H1 (cell line): ENCODE measurements at regions not wholly inside any gene's neighbourhood (a gene's known extent, or its start where the extent isn't known, plus 50 kb on each side); places are given as distances from the start of the nearest gene placed in this dataset.
A peak's percentile ranks its signal among the peaks of the same experiment; 100 is the strongest.

ENCODE experiments used
- CTCF ChIA-PET: fragments of 300-600 bp; sonication (Branson Sonifier 250); formaldehyde crosslinking; loops from one replicate; lab custom pipeline; 2021; ENCODE audit not compliant: partially characterized antibody; lab: Charles Lee
- POLR2A ChIA-PET: fragments of 300-600 bp; sonication (Branson Sonifier 250); formaldehyde crosslinking; loops from one replicate; lab custom pipeline; 2021; ENCODE audit warnings: inconsistent platforms; ENCODE audit not compliant: partially characterized antibody; lab: Charles Lee
- DNase-seq, 2 experiments: peaks; one replicate each; pipeline versions ENCODE4 v3.0.0 to v3.0.0-alpha.2; 2010 to 2022; ENCODE audit warnings: low spot score in 2 of 2, low read depth in 1 of 2, mixed read lengths in 1 of 2
- FAIRE-seq: peaks from 2 replicates; lab custom pipeline; 2011; peaks lifted over from hg19 to GRCh38; lab: Jason Lieb, UNC
- H2AFZ ChIP-seq: 2 replicates; pipeline ENCODE4 v1.8.1; 2012; ENCODE audit warnings: low read length, inconsistent platforms
- H2AK5ac ChIP-seq: 2 replicates; pipeline ENCODE4 v1.6.1; 2013; ENCODE audit warnings: low read depth, low read length
- H2BK120ac ChIP-seq: replicated peaks from 2 replicates; pipeline ENCODE3; 2013; ENCODE audit warnings: low read depth, low read length, inconsistent platforms
- H2BK12ac ChIP-seq: 2 replicates; pipeline ENCODE4 v1.6.1; 2013; ENCODE audit warnings: low read depth, low read length
- H2BK15ac ChIP-seq: 2 replicates; pipeline ENCODE4 v1.6.1; 2013; ENCODE audit warnings: low read length
- H2BK20ac ChIP-seq: 2 replicates; pipeline ENCODE4 v1.6.1; 2013; ENCODE audit warnings: low read length
- H2BK5ac ChIP-seq: 2 replicates; pipeline ENCODE4 v1.6.1; 2013; ENCODE audit warnings: low read depth, low read length
- H3K14ac ChIP-seq: 2 replicates; pipeline ENCODE4 v1.6.1; 2013; ENCODE audit warnings: inconsistent platforms; ENCODE audit not compliant: insufficient read length
- H3K18ac ChIP-seq: 2 replicates; pipeline ENCODE4 v1.6.1; 2013; ENCODE audit warnings: low read length; ENCODE audit errors: extremely low read depth
- H3K23ac ChIP-seq: 2 replicates; pipeline ENCODE4 v1.6.1; 2013; ENCODE audit warnings: inconsistent platforms; ENCODE audit not compliant: insufficient read length
- H3K23me2 ChIP-seq: 2 replicates; pipeline ENCODE4 v1.6.1; 2013; ENCODE audit warnings: low read depth, low read length
- H3K27ac ChIP-seq: 2 replicates; pipeline ENCODE4 v1.6.1; 2011; ENCODE audit warnings: low read depth, low read length, inconsistent platforms
- H3K27me3 ChIP-seq, 4 experiments: replicated peaks in 1 of 4; 1 replicate in 1 of 4; 2 replicates in 3 of 4; pipeline versions ENCODE4 v1.6.1 to v1.8.1; 2011 to 2013; ENCODE audit warnings: low read length in 3 of 4, mild to moderate bottlenecking in 3 of 4, inconsistent platforms in 2 of 4, mixed read lengths in 2 of 4, moderate library complexity in 1 of 4; ENCODE audit not compliant: control insufficient read depth in 3 of 4, insufficient read depth in 3 of 4; ENCODE audit errors: extremely low read depth in 1 of 4
- H3K36me3 ChIP-seq, 4 experiments: 2 replicates each; pipeline versions ENCODE4 v1.6.1 to v1.8.1; 2011 to 2013; ENCODE audit warnings: mild to moderate bottlenecking in 4 of 4, low read length in 3 of 4, moderate library complexity in 2 of 4, control low read depth in 1 of 4, inconsistent platforms in 1 of 4; ENCODE audit not compliant: insufficient read depth in 4 of 4, control insufficient read depth in 2 of 4
- H3K4ac ChIP-seq: replicated peaks from 2 replicates; pipeline ENCODE3; 2013; ENCODE audit warnings: low read length, low read depth, mixed read lengths, inconsistent platforms; ENCODE audit not compliant: insufficient read length
- H3K4me1 ChIP-seq, 4 experiments: replicated peaks in 1 of 4; 1 replicate in 1 of 4; 2 replicates in 3 of 4; pipeline versions ENCODE4 v1.6.1 to v1.8.1; 2011 to 2013; ENCODE audit warnings: low read length in 3 of 4, inconsistent platforms in 2 of 4, mixed read lengths in 1 of 4; ENCODE audit not compliant: insufficient read depth in 4 of 4, control insufficient read depth in 3 of 4
- H3K4me2 ChIP-seq, 2 experiments: 2 replicates each; pipeline versions ENCODE4 v1.6.1 to v1.8.1; 2011 to 2013; ENCODE audit warnings: low read depth in 2 of 2, low read length in 2 of 2, control low read depth in 1 of 2, inconsistent platforms in 1 of 2, mild to moderate bottlenecking in 1 of 2; ENCODE audit not compliant: insufficient read depth in 1 of 2
- H3K4me3 ChIP-seq, 4 experiments: fragments of 200-600, 300-600 bp in 1 of 4; sonication (generic), shearing (Covaris generic), sonication (Bioruptor Twin) in 1 of 4; 2 replicates each; pipeline versions ENCODE4 v1.5.1 to v1.8.1; 2011 to 2016; ENCODE audit warnings: low read length in 4 of 4, low read depth in 3 of 4, control low read depth in 2 of 4, inconsistent platforms in 2 of 4, mild to moderate bottlenecking in 2 of 4, mixed read lengths in 1 of 4, moderate library complexity in 1 of 4; ENCODE audit not compliant: insufficient read depth in 2 of 4; ENCODE audit errors: extremely low read depth in 1 of 4
- H3K56ac ChIP-seq: replicated peaks from 2 replicates; pipeline ENCODE3; 2013; ENCODE audit warnings: low read depth, mild to moderate bottlenecking, mixed read lengths, low read length, inconsistent platforms; ENCODE audit not compliant: insufficient read length
- H3K79me1 ChIP-seq: 2 replicates; pipeline ENCODE4 v1.6.1; 2013; ENCODE audit warnings: low read depth, low read length, control low read depth
- H3K79me2 ChIP-seq, 2 experiments: 2 replicates each; pipeline versions ENCODE4 v1.6.1 to v1.8.1; 2012 to 2013; ENCODE audit warnings: low read length in 2 of 2, mild to moderate bottlenecking in 2 of 2, inconsistent platforms in 1 of 2; ENCODE audit not compliant: insufficient read depth in 2 of 2, control insufficient read depth in 1 of 2
- H3K9ac ChIP-seq, 4 experiments: replicated peaks in 1 of 4; 1 replicate in 1 of 4; 2 replicates in 3 of 4; pipeline versions ENCODE4 v1.6.1 to v1.8.1; 2011 to 2013; ENCODE audit warnings: low read depth in 3 of 4, low read length in 3 of 4, control low read depth in 2 of 4, mild to moderate bottlenecking in 2 of 4, moderate library complexity in 2 of 4, inconsistent platforms in 1 of 4; ENCODE audit errors: extremely low read depth in 1 of 4
- H3K9me3 ChIP-seq, 2 experiments: 2 replicates each; pipeline versions ENCODE4 v1.6.1 to v1.8.1; 2012 to 2013; ENCODE audit warnings: mild to moderate bottlenecking in 2 of 2, moderate library complexity in 2 of 2, control low read depth in 1 of 2, inconsistent platforms in 1 of 2, low read depth in 1 of 2, low read length in 1 of 2, mixed read lengths in 1 of 2; ENCODE audit not compliant: insufficient read depth in 2 of 2
- H4K20me1 ChIP-seq, 2 experiments: replicated peaks in 1 of 2; 2 replicates each; pipeline versions ENCODE3 to v1.8.1; 2011 to 2013; ENCODE audit warnings: inconsistent platforms in 2 of 2, low read length in 2 of 2, mild to moderate bottlenecking in 1 of 2; ENCODE audit not compliant: insufficient read depth in 2 of 2, control insufficient read depth in 1 of 2
- H4K5ac ChIP-seq: 2 replicates; pipeline ENCODE4 v1.6.1; 2013; ENCODE audit warnings: low read length, low read depth, mixed read lengths, inconsistent platforms; ENCODE audit not compliant: insufficient read length
- H4K8ac ChIP-seq: 2 replicates; pipeline ENCODE4 v1.8.0; 2013; ENCODE audit warnings: mild to moderate bottlenecking, moderate library complexity, low read length, inconsistent platforms; ENCODE audit not compliant: insufficient read depth; ENCODE audit errors: extremely low read depth
- H4K91ac ChIP-seq: replicated peaks from 2 replicates; pipeline ENCODE3; 2013; ENCODE audit warnings: low read length, mixed read lengths, inconsistent platforms; ENCODE audit not compliant: insufficient read length
- CHD2 ChIP-seq: IDR thresholded peaks from 2 replicates; pipeline ENCODE4 v1.6.1; 2012; ENCODE audit warnings: low read length, improper control_type of control experiment
- HDAC2 ChIP-seq, 2 experiments: fragments of 300-600 bp in 1 of 2; sonication (generic) in 1 of 2; IDR thresholded peaks; 2 replicates each; pipeline ENCODE4 v1.6.1; 2011 to 2012; ENCODE audit warnings: low read depth in 2 of 2, low read length in 2 of 2, mild to moderate bottlenecking in 2 of 2, moderate library complexity in 2 of 2, borderline replicate concordance in 1 of 2, inconsistent platforms in 1 of 2
- RBBP5 ChIP-seq: IDR thresholded peaks from 2 replicates; pipeline ENCODE4 v1.7.1; 2012; ENCODE audit warnings: low read depth, mild to moderate bottlenecking, inconsistent platforms, low read length, moderate library complexity, borderline replicate concordance
- SIRT6 ChIP-seq: IDR thresholded peaks from one replicate; pipeline ENCODE4 v1.7.1; 2012; ENCODE audit warnings: low read length, inconsistent platforms
- ZNF274 ChIP-seq: IDR thresholded peaks from 2 replicates; pipeline ENCODE4 v1.7.0; 2012; ENCODE audit warnings: low read length, borderline replicate concordance; ENCODE audit errors: extremely low read depth
- WGBS, 2 experiments: shearing (Covaris generic) in 1 of 2; methylation state at CpG; one replicate each; pipeline versions ENCODE4 v1.1.6 to v1.1.7; 2013 to 2015; ENCODE audit warnings: low lambda C conversion rate in 2 of 2, mixed read lengths in 2 of 2, inconsistent platforms in 1 of 2, low coverage in 1 of 2, missing lambda C conversion rate in 1 of 2; ENCODE audit not compliant: insufficient replicate concordance in 2 of 2, insufficient coverage in 1 of 2, insufficient read length in 1 of 2; ENCODE audit errors: extremely low coverage in 1 of 2, missing lambda C conversion rate in 1 of 2; 5-methylcytosine and 5-hydroxymethylcytosine counted together

DNA sequence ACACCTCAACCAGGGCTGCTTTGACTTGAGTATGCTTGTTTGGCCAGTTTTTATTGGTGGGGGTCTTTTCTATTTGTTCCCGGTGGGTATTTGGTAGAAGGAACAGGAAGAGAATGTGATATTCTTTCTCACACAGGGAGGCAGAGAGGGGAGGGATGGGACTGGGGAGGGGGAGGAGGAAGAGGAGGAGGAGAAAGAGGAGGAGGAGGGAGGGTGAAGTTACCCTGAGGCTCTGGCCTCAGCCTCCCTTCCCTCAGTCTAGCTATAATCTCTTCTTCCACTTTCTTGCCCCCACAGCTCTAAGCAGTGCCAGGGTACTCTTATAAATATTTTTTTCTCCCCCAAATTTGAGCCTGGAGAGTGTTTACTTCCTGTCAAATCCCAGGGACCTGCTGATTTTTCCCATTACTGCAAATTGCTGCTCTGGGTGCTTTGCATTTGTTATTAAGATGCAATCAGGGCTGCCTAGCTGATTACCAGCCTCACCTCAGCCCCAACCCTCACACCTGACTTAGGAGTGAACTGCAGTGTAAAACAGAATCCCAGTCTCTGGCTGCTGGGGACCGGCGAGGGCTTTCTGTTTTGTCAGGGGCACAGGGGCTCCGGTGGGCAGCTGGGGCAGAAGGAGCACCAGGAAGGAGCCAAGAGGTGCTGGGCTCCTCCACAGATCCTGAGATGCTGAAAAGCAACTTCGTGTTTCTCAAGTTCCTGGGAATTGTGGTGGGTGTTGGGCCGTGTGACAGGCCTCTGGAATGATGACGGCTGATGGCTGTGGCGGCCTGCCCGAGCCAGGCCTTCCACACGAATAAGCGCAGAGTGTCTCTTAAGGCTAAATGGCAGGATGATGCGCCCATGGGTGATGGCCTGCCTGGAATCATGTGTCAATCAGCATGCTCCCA, 141.4 kb downstream of the CD83 start:
- no peak overlapping the region; a peak in 1 of 8 replicates for H3K4me3 ChIP-seq
- H4K91ac ChIP-seq: no peak overlapping the region
- no peak overlapping the region for H3K18ac ChIP-seq

More for the DNA sequence above, 141.4 kb downstream of the CD83 start:
- no peak overlapping the region; the same call in 1 of the 2 replicates for H2BK20ac ChIP-seq
- no peak overlapping the region for H3K56ac ChIP-seq
- H3K23me2 ChIP-seq: no peaks in the 10 kb centered on the region
- H3K4ac ChIP-seq: no peak overlapping the region
- TF ChIP-seq SIRT6 (no peak), CHD2 (no peak), HDAC2 (IDR thresholded peaks at IDR 0.05; ENCODE audit: borderline replicate concordance in 1 of 2, low read depth in 2 of 2, low read length in 2 of 2) (no peak), RBBP5 (no peak), ZNF274 (no peak)
- no peak overlapping the region for H4K5ac ChIP-seq
- H4K20me1 ChIP-seq: no peaks in the 10 kb centered on the region
- no peak overlapping the region; the same call in 1 of the 2 replicates for H4K8ac ChIP-seq
- no peak overlapping the region for H3K4me2 ChIP-seq
- no peak overlapping the region for H2AK5ac ChIP-seq
- FAIRE-seq (no peak), DNase-seq (peak in 1 of 2 experiments; percentile 49)
- H2BK12ac ChIP-seq: peak overlapping the region; percentile 69; the same call in 1 of the 2 replicates
- WGBS, 2 experiments: 76% methylated on average over 12 of the region's 12 CpGs; no CpG with 5 or more reads in 1 of the 2 experiments
- no peaks in the 10 kb centered on the region for H3K79me2 ChIP-seq
- no peak overlapping the region for H3K14ac ChIP-seq
- H3K36me3 ChIP-seq: no peaks in the 10 kb centered on the region
- H3K9me3 ChIP-seq: peaks cover 2 to 10% of the 10 kb centered on the region in 2 experiments; a peak in 3 of 4 replicates
- 0 out of 2 replicates have a peak overlapping the region, but pooled peaks have one; percentile 55 for H2AFZ ChIP-seq
- H3K4me1 ChIP-seq: peaks cover 3 to 8% (median 4%) of the 10 kb centered on the region in 4 experiments; a peak in 5 of 7 replicates
- ChIA-PET CTCF (interaction anchor here (0.5 to 1.4 kb wide), 5 partner anchors 11 to 212 kb away, joined by 3 to 5 read pairs (median 4); no protein-coding TSS in a partner anchor), POLR2A (no interaction called here)
- H3K79me1 ChIP-seq: no peaks in the 10 kb centered on the region
- no peak overlapping the region for H3K27ac ChIP-seq
- no peak overlapping the region for H2BK15ac ChIP-seq
- H2BK120ac ChIP-seq: no peak overlapping the region
- H2BK5ac ChIP-seq: 0 out of 2 replicates have a peak overlapping the region, but pooled peaks have one; percentile 27
- no peak overlapping the region for H3K9ac ChIP-seq
- H3K23ac ChIP-seq: no peak overlapping the region
- H3K27me3 ChIP-seq: no peaks in the 10 kb centered on the region
